HL-60 (cell line): ENCODE measurements at regions not wholly inside any gene's neighbourhood (a gene's known extent, or its start where the extent isn't known, plus 50 kb on each side); places are given as distances from the start of the nearest gene placed in this dataset.

Experiments used
- POLR2AphosphoS5 ChIP-seq: IDR thresholded peaks from 2 replicates; pipeline ENCODE4 v1.6.1; 2012; ENCODE audit warnings: low read depth
- TF ChIP-seq, protein P1 (sequence below): IDR thresholded peaks from one replicate; pipeline ENCODE4 v1.5.1; 2011; ENCODE audit warnings: low read length, control low read depth, inconsistent platforms; ENCODE audit not compliant: insufficient read depth
- TF ChIP-seq, protein P2 (sequence below): IDR thresholded peaks from 2 replicates; pipeline ENCODE4 v1.6.1; 2012; ENCODE audit warnings: low read depth; ENCODE audit not compliant: insufficient replicate concordance

DNA sequence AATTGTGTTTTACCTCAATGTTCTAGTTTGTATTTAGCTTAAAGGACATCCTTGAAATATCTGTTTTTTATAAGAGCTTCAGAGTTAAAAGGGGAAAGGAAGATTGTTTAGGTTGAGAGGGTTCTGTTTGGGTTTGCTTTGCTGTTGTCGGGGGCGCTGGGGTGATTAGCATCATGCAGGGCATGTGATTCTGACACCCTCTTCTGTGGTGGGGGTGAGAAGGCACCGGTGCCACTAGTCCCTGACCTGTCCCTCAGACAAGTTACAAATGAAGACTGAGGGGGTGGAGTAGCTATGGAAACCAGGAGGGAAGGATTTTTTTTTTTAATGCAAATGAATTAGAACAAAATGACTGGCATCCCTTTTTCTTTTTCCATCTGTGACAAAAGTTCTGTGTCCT, 291.3 kb downstream of the RPAP3 start:
- TF ChIP-seq, protein P1, sequence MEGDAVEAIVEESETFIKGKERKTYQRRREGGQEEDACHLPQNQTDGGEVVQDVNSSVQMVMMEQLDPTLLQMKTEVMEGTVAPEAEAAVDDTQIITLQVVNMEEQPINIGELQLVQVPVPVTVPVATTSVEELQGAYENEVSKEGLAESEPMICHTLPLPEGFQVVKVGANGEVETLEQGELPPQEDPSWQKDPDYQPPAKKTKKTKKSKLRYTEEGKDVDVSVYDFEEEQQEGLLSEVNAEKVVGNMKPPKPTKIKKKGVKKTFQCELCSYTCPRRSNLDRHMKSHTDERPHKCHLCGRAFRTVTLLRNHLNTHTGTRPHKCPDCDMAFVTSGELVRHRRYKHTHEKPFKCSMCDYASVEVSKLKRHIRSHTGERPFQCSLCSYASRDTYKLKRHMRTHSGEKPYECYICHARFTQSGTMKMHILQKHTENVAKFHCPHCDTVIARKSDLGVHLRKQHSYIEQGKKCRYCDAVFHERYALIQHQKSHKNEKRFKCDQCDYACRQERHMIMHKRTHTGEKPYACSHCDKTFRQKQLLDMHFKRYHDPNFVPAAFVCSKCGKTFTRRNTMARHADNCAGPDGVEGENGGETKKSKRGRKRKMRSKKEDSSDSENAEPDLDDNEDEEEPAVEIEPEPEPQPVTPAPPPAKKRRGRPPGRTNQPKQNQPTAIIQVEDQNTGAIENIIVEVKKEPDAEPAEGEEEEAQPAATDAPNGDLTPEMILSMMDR: no peak
- TF ChIP-seq POLR2AphosphoS5: no peak
- TF ChIP-seq, protein P2, sequence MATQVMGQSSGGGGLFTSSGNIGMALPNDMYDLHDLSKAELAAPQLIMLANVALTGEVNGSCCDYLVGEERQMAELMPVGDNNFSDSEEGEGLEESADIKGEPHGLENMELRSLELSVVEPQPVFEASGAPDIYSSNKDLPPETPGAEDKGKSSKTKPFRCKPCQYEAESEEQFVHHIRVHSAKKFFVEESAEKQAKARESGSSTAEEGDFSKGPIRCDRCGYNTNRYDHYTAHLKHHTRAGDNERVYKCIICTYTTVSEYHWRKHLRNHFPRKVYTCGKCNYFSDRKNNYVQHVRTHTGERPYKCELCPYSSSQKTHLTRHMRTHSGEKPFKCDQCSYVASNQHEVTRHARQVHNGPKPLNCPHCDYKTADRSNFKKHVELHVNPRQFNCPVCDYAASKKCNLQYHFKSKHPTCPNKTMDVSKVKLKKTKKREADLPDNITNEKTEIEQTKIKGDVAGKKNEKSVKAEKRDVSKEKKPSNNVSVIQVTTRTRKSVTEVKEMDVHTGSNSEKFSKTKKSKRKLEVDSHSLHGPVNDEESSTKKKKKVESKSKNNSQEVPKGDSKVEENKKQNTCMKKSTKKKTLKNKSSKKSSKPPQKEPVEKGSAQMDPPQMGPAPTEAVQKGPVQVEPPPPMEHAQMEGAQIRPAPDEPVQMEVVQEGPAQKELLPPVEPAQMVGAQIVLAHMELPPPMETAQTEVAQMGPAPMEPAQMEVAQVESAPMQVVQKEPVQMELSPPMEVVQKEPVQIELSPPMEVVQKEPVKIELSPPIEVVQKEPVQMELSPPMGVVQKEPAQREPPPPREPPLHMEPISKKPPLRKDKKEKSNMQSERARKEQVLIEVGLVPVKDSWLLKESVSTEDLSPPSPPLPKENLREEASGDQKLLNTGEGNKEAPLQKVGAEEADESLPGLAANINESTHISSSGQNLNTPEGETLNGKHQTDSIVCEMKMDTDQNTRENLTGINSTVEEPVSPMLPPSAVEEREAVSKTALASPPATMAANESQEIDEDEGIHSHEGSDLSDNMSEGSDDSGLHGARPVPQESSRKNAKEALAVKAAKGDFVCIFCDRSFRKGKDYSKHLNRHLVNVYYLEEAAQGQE: no peak
